ENCODE measurements at regions not wholly inside any gene's neighbourhood (a gene's known extent, or its start where the extent isn't known, plus 50 kb on each side); places are given as distances from the start of the nearest gene placed in this dataset.
A peak's percentile ranks its signal among the peaks of the same experiment; 100 is the strongest.

GRCh38 chr14:36083317-36083716 lies 93.2 kb downstream of the PTCSC3 start:
- DNase-seq, result no peak

GRCh38 chr14:36078080-36078479 lies 98.4 kb downstream of the PTCSC3 start:
- DNase-seq, result no peak

DNA sequence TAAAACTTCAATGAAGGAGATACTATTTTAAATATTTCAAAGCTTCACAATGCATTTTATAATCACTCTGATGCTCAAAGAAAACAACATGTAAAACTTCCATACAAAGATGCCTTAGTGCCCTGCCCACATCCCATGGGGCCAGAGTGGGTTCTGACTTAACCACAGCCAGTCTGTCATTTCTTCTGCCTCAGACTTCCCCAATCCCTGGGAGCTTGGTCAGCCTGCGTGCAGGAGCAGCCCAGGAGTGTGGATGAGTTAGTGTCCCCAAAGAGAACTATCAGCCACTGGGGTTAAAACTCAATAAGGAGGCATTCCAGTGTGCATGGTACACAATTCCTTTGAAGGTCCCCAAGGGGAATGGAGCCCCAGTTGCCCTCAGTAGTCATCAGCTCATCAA lies 100.3 kb downstream of the PTCSC3 start:
- DNase-seq, result no peak

DNA sequence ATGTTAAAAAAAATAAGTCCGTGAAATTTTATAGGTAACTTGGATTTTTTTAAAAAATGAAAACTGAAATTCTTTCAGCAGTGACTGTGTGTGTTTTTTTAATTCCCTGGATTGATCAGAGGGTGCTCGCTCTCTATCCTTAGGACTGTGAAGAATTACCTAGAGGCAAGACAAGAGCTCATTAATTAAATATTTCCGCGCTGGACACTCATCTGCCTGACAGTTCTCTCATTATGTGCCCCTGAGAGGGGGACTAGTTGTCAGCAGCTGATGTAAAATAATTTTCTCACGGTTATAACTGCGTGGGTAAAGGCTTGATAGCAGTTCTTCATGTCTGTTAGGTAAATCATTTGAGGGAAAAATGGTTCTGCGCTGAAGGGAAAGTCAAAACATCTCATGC lies 101.3 kb downstream of the PTCSC3 start:
- DNase-seq, result no peak

GRCh38 chr14:36070720-36071043 lies 105.8 kb downstream of the PTCSC3 start:
- no peak for DNase-seq

GRCh38 chr14:36070031-36070719 lies 106.3 kb downstream of the PTCSC3 start:
- DNase-seq, result peak; percentile 35

DNA sequence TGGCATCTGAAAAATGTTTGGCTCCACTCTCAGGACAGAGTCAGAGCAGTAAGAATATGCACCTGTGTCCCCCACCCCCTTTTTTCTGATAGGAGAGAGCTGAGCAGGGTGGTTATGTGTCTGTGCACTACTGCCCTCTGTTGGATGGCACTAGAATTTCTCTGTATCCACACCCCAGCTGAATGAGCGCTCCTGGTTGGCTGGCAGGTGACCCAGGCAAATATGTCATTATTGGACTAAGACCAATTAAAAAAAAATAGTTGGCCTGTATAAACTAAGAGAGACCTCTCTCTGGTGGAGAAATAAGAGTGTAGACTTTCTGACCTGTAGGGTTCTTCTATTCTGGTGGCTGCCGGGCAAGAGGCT lies 107.0 kb downstream of the PTCSC3 start:
- DNase-seq, result peak; percentile 13

- DNase-seq, result no peak
These were observed 107.6 kb downstream of the PTCSC3 start for GRCh38 chr14:36068777-36069534.

DNA sequence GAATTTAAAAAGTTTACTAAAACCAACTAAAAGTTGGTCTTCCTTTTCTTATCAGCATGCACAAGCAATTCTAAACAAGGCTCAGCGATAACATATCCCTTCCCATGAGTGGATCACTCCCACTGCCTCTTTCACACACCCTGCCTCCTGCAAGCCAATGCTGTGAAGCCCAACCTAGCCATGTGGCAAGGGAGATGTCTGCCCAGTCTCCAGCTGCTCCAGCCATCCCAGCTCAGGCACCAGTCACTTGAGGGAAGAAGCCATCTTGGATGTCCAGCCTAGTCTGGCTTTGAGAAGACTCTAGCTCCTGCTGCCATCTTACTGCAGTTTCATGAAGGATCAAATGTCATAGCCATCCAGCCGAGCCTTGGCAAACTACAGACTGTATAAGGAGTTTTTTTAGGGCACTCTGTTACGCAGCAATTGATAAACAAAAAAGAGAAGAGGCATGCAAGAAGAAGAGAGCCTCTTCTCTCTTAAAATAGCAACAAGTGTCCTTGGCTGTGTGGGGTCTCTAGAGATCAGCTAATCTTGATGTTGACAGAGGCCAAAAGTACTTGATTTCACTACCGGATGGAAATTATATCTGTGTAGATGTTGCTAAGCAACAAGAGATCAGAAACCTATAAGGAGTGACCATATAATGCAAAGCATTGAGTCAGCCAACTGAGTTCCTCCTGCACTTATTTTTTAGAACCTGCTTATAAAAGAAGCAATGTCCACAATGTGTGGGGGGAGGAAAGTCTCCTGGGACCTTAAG lies 108.9 kb downstream of the PTCSC3 start:
- DNase-seq, result no peak

DNA sequence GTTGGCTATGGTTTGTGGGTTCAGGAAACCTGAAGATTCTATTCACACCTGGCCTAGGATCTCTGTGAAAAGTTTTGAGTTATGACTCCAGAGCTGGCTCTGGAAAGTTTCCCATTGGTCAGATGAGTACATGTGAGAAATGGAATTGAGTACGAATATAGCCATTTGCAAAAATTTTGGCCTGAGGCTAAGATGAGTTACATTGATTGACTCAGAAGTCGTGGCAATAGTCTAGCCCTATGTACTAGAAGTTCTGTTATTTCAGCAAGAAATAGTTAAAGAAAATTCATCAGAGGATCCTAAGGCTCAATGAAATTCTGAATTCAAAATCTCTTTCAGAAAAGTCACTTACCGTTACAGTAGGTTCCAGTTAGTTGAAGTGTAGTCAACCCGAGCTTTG lies 109.9 kb downstream of the PTCSC3 start:
- DNase-seq, result no peak

DNA sequence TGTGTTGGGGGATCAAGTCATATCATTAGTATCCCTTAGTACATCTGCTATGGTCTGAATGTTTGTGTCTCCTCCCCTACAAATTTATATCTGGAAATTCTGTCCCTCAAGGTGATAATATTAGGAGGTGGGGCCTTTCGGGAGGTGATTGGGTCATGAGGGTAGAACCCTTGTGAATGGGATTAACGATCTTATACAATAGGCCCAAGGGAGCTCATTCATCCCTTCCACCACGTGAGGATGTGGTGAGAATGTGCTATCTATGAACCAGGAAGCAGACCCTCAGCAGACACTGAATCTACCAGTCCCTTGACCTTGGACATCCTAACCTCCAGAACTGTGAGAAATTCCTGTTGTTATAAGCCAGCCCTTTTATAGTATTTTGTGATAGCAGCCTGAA lies 110.7 kb downstream of the PTCSC3 start:
- no peak for DNase-seq

DNA sequence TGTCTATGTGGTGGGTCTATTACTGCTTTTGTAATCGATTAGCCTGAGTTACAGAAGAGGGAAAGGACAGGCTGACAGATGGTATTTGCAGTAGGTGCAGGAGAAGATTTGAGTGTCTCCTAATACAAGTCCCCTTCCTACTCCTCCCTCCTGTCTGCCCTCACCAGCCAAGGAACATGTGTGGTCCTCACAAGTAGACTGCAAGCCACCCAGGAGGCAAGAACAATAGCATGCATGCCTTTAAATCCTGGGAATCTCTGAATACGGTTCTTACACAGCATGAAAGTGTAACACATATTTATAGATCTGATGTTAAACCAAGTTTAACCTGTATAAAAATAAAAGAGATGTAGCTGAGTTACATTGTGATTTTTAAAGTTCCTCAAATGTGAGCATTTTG lies 117.0 kb downstream of the PTCSC3 start:
- no peak for DNase-seq

GRCh38 chr14:36057452-36058116 lies 118.9 kb downstream of the PTCSC3 start:
- no peak for DNase-seq

DNA sequence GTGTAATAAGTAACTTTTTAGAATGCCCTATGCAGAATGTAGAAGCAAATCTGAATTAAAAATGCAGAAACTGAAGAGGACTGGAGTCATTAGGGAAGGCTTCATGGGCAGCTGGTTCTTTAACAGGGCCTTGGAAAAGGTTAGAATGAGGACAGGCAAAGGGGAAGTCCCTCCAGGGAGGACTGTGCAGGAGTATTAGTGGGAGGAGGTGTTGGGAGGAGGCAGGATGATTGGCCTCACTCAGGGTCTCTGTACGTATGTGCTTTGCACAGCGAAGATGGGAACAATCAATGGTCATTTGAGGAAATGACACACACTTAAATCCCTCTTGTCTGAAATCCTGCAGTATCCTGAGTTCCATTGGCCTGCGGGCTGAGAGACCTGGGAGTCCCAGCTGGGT lies 119.7 kb downstream of the PTCSC3 start:
- DNase-seq, result no peak

DNA sequence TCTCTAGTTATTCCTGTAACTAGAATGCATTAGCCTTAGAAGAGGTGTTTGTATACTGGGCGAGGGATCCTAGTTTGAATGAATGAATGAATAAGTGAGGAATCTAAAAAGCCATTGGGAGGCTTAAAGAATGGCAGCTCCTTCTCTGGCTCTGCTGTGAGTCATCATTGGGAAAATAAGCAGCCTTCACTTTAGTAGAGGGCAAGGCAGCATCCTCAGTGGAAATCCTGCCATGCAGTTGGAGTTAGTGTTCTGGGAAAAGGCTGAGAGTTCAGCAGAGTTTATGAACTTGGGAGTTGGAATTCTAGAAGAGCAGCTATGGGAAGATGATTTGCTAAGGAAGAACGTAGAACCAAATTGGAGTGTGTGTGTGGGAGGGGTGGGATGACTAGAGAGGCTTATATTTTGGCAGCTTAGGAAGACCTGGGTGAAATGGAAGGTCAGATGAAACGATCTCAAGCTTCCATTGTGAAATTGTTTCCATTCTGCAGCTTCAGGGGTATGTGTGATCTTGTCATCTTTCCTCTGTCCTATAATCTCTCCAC lies 120.8 kb downstream of the PTCSC3 start:
- no peak for DNase-seq

DNA sequence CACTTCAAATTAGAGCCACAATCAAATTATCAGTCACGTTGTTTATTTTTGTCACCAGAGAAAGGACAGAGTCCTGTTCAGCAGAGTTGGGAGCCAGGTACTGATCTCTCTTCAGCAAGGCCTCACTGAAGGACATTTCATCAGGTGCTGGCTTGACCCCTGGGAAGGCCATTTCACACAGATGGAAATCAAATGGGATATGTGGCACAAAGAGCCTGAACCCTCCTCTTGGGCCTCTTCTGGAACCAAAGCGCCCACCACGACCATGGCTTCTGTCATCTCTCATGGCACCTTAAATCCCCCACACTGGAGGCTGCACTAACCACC lies 121.5 kb downstream of the PTCSC3 start:
- DNase-seq, result no peak

DNA sequence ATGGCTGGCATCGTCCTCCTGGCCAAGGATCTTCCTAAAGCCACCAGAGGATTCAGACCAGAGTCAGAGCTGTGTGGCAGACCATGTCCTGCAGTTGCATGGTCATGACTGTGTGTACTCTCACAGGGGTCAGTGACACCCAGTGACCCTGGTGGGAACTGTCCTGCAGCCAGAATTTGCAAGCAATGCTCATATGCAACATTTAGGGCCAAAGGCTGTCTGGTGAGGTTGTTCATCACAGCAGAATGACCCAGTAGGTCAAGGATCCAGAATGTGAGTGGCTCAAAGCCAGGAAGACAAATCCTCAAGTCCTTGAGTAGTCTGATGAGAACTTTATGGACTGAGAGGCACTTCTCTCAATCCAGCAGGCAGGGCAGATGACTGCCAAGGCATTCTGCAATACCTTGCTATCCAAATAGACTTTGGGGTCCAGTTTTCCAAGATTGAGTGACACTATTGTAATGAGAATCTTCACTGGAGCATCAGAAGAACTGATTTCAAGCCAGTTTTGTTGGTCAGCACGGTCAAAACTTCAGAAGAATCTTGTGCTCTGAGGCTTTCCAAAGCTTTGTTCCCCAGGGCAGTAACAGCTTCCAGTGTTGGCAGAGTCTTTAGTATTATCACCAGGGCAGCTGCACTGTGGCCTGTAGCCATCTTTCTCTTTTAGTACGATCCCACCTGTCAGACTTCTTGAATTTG lies 122.0 kb downstream of the PTCSC3 start:
- no peak for DNase-seq

DNA sequence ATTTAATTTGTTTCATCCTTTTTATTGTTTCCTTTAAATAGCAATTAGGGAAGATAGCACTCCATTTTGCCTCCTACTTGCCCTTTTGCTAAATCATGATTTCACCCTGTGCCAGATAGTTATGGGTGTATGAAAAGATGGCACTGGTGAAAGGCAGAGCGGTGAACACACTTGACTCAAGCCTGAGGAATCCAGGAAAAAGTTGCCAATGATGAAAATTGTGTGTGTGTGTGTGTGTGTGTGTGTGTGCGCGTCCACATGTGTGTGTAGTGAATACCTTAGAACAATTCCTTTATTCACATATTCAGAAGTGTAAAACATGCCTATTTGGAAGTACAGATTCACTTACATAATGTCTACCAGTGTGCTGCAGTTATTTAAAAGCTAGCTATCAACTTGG lies 123.8 kb downstream of the PTCSC3 start:
- DNase-seq, result no peak

DNA sequence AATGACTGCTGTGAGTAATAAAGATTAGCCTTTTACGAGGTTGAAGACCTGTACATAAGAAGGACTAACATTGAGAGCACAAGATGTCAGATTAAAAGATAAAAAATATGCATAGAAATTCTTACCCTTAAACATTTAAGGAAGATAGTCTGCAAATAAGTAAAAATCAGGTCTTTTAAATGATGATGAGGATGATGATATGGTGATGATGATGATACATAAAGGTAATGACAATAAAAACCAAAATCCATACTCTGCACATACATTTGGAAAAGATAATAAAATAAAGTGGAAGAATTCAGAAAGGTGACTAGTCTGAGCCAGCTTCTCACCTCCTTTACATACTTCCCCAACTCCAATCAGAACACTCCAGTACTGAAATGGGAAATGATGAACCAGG lies 124.5 kb downstream of the PTCSC3 start:
- no peak for DNase-seq

DNA sequence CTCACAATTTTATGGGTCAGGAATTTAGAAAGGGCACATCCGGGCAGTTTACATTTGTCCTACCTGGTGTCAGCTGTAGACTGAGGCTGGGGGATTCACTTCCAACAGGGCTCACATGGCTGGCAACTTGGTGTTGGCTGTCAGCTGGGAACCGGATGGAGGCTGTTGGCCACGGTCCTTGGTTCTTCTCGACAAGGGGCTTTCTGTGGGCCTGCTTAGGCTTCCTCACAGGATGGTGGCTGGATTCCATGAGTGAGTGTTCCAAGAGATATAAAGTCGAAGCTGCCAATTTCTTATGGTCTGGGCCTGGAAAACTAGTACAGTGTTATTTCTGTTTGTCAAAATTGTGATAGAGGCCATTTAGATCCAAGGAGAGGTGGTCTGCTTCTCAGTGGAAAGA lies 127.9 kb downstream of the PTCSC3 start:
- DNase-seq, result no peak

- no peak for DNase-seq
These were observed 128.6 kb downstream of the PTCSC3 start for GRCh38 chr14:36047912-36048311.

DNA sequence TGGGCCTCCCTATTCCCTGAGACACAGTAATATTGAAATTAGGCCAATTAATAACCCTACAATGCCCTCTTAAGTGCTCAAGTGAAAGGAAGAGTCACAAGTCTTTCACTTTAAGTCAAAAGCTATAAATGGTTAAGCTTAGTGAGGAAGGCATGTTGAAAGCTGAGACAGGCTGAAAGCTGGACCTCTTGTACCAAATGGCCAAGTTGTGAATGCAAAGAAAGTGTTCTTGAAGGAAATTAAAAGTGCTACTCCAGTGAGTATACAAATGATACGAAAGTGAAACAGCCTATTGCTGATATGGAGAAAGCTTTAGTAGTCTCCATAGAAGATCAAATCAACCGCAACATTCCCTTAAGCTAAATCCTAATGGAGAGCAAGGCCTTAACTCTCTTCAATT lies 140.8 kb downstream of the PTCSC3 start:
- no peak for DNase-seq

DNA sequence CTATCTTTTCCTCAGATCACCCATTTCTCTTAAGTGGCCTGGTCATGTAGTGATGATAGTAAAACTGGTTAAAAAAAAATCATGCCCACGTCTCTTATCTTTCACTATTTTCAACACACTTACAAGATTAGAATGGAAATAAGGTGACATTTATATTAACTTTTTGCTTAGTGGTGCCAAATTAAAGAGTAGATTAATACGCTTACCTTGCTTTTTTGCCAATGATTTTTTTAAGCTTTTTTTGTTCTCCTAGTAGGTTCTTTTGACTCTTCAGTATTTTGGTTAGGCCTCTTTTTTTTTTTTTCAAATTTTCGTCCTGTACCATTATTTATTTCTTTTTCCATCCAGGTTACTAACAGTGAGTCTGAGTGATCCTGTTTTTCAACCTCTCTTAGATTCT lies 147.9 kb downstream of the PTCSC3 start:
- DNase-seq, result no peak

Data from stimulated activated CD4-positive, alpha-beta T cell treated with anti-CD3 and anti-CD28 coated beads, Interleukin-1b, Interleukin-23, amount 100 ng/mL, for 48 hours (primary cell).